ENCODE measurements at regions not wholly inside any gene's neighbourhood (a gene's known extent, or its start where the extent isn't known, plus 50 kb on each side); places are given as distances from the start of the nearest gene placed in this dataset.
"Not testable (repeated sequence)": the region's sequence is repeated elsewhere in the genome, so short reads cannot be mapped to it uniquely, and the experiment has no call there.

DNA sequence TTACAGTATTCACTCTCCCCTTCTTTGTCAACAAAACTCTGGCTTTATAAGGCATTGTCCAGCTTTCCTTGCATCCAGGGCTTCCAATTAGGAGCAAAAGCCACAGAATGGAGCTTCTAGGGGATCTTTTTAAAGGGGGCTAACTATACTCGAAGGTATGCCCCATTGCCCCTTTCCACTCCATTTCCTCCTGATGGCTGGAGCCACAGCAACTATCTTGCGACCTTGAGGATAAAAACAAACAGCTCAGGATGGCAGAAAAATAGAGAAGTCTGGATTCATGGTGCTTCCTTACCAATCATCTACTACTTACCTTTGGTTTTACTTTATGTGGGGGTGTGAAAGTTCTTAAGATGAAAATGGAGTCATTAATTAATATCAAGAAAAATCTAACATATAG lies 206.3 kb upstream of the PODXL start:
- no peak for DNase-seq
- H3K27ac Mint-ChIP-seq, result no peak overlapping the region
- H3K27me3 Mint-ChIP-seq (ENCODE audit: low read depth in 2 of 2), result peaks cover 17 to 37% of the 10 kb centered on the region in 2 donors
- no peak for TF ChIP-seq CTCF (IDR thresholded peaks at IDR 0.05)
- intact Hi-C loops (cut with micrococcal nuclease), result no loop called here
- H3K27ac ChIP-seq (ENCODE audit: low read length), result no peak overlapping the region
- H3K4me1 ChIP-seq (ENCODE audit: control insufficient read depth, insufficient read depth, low read length), result no peaks in the 10 kb centered on the region
- no peaks in the 10 kb centered on the region for H3K36me3 Mint-ChIP-seq
- no peak overlapping the region for H3K4me3 ChIP-seq (ENCODE audit: low read length)
- H3K27me3 ChIP-seq (ENCODE audit: control insufficient read depth, insufficient read depth, low read length), result peaks cover 2% of the 10 kb centered on the region
- no peaks in the 10 kb centered on the region for H3K36me3 ChIP-seq (ENCODE audit: control insufficient read depth, insufficient read depth, low read length)
- H3K9me3 ChIP-seq (ENCODE audit: control insufficient read depth, insufficient read depth, low read length), result peaks cover 4% of the 10 kb centered on the region
- H3K4me3 Mint-ChIP-seq, result no peak overlapping the region
- ATAC-seq, result no peak
- 100% methylated on average over 1 of the region's 2 CpGs for WGBS (ENCODE audit: insufficient coverage)
- no peaks in the 10 kb centered on the region for H3K9me3 Mint-ChIP-seq
- no peaks in the 10 kb centered on the region for H3K4me1 Mint-ChIP-seq

DNA sequence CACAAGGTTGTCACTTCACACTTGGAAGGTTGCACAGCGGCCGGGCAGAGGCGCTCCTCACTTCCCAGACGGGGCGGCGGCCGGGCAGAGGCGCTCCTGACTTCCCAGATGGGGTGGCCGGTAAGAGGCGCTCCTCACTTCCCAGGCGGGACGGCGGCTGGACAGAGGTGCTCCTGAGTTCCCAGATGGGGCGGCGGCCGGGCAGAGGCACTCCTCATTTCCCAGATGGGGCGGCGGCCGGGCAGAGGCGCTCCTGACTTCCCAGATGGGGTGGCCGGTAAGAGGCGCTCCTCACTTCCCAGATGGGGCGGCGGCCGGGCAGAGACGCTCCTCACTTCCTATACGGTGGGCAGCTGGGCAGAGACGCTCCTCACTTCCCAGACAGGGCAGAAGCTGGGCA lies 199.4 kb upstream of the PODXL start:
- H3K27me3 ChIP-seq (ENCODE audit: control insufficient read depth, insufficient read depth, low read length); ATAC-seq; H3K9me3 ChIP-seq (ENCODE audit: control insufficient read depth, insufficient read depth, low read length); H3K4me3 Mint-ChIP-seq; H3K27ac Mint-ChIP-seq; H3K4me1 Mint-ChIP-seq; H3K27ac ChIP-seq (ENCODE audit: low read length); H3K4me3 ChIP-seq (ENCODE audit: low read length); H3K9me3 Mint-ChIP-seq; H3K4me1 ChIP-seq (ENCODE audit: control insufficient read depth, insufficient read depth, low read length); DNase-seq; intact Hi-C loops (cut with micrococcal nuclease); H3K36me3 Mint-ChIP-seq; H3K36me3 ChIP-seq (ENCODE audit: control insufficient read depth, insufficient read depth, low read length): not testable (repeated sequence)
- peaks cover 12 to 52% of the 10 kb centered on the region in 2 donors for H3K27me3 Mint-ChIP-seq (ENCODE audit: low read depth in 2 of 2)
- 96% methylated on average over 28 of the region's 28 CpGs for WGBS (ENCODE audit: insufficient coverage)

GRCh38 chr7:131753620-131754222 lies 197.3 kb upstream of the PODXL start:
- no peak for TF ChIP-seq CTCF (IDR thresholded peaks at IDR 0.05)
- no peaks in the 10 kb centered on the region for H3K9me3 ChIP-seq (ENCODE audit: control insufficient read depth, insufficient read depth, low read length)
- H3K27ac ChIP-seq (ENCODE audit: low read length), result no peak overlapping the region
- no peak overlapping the region for H3K4me3 ChIP-seq (ENCODE audit: low read length)
- H3K36me3 Mint-ChIP-seq, result no peaks in the 10 kb centered on the region
- no peaks in the 10 kb centered on the region for H3K4me1 ChIP-seq (ENCODE audit: control insufficient read depth, insufficient read depth, low read length)
- H3K4me1 Mint-ChIP-seq, result no peaks in the 10 kb centered on the region
- no peak for DNase-seq
- intact Hi-C loops (cut with micrococcal nuclease), result no loop called here
- H3K9me3 Mint-ChIP-seq, result no peaks in the 10 kb centered on the region
- WGBS (ENCODE audit: insufficient coverage), result 46% methylated on average over 11 of the region's 11 CpGs
- no peaks in the 10 kb centered on the region for H3K36me3 ChIP-seq (ENCODE audit: control insufficient read depth, insufficient read depth, low read length)
- H3K27me3 Mint-ChIP-seq (ENCODE audit: low read depth in 2 of 2), result peaks cover 11 to 36% of the 10 kb centered on the region in 2 donors
- H3K4me3 Mint-ChIP-seq, result no peak overlapping the region
- ATAC-seq, result no peak
- H3K27me3 ChIP-seq (ENCODE audit: control insufficient read depth, insufficient read depth, low read length), result no peaks in the 10 kb centered on the region
- H3K27ac Mint-ChIP-seq, result no peak overlapping the region

DNA sequence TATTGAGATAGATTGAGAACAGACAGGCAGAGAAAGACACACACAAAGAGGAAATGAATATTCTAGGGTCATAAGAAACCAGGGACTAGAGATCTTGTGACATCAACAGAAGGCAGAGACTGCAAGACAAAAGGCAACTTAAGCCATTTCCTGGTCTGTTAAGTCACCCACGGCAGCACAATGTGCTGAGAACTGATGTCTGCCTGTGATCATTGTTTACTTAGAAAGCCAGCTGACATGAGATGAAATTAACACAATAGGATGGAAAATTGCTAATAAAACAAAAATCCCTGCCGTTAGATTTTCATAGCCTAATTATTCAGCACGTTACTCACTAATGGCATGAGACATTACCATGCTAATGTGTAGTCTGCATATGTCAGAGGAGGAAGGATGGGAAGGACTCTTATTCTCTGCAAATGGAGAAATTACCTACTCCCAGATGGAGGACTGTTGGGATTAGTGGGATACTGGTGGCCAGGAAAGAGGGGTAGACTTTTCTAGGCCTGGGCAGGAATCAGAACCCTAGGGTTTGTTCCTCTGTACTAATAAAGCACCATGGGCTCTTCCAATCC lies 191.3 kb upstream of the PODXL start:
- H3K4me3 ChIP-seq (ENCODE audit: low read length), result no peak overlapping the region
- H3K27ac Mint-ChIP-seq, result no peak overlapping the region
- no peaks in the 10 kb centered on the region for H3K9me3 Mint-ChIP-seq
- H3K36me3 ChIP-seq (ENCODE audit: control insufficient read depth, insufficient read depth, low read length), result no peaks in the 10 kb centered on the region
- H3K27me3 Mint-ChIP-seq (ENCODE audit: low read depth in 2 of 2), result peaks cover 16 to 23% of the 10 kb centered on the region in 2 donors
- DNase-seq (no peak), ATAC-seq (no peak)
- TF ChIP-seq CTCF (IDR thresholded peaks at IDR 0.05), result no peak
- H3K4me1 ChIP-seq (ENCODE audit: control insufficient read depth, insufficient read depth, low read length), result no peaks in the 10 kb centered on the region
- H3K4me1 Mint-ChIP-seq, result no peaks in the 10 kb centered on the region
- intact Hi-C loops (cut with micrococcal nuclease), result no loop called here
- no peak overlapping the region for H3K4me3 Mint-ChIP-seq
- 0% methylated on average over 1 of the region's 3 CpGs for WGBS (ENCODE audit: insufficient coverage)
- H3K27me3 ChIP-seq (ENCODE audit: control insufficient read depth, insufficient read depth, low read length), result no peaks in the 10 kb centered on the region
- no peak overlapping the region for H3K27ac ChIP-seq (ENCODE audit: low read length)
- H3K36me3 Mint-ChIP-seq, result no peaks in the 10 kb centered on the region
- no peaks in the 10 kb centered on the region for H3K9me3 ChIP-seq (ENCODE audit: control insufficient read depth, insufficient read depth, low read length)
